DND-41 (cell line): ENCODE measurements at regions not wholly inside any gene's neighbourhood (a gene's known extent, or its start where the extent isn't known, plus 50 kb on each side); places are given as distances from the start of the nearest gene placed in this dataset.

Source experiments
- ATAC-seq: fragments of 200-7000 bp; cut with Tn5 transposase; 3 replicates; pipeline ENCODE4 v1.9.1; 2021; ENCODE audit warnings: low read depth; ENCODE audit not compliant: insufficient read depth
- DNase-seq: peaks from one replicate; pipeline ENCODE4 v3.0.0-alpha.2; 2020
- H2AFZ ChIP-seq: 2 replicates; pipeline ENCODE4 v1.6.0; 2012; ENCODE audit warnings: low read depth, low read length
- H3K27ac ChIP-seq: 2 replicates; pipeline ENCODE4 v1.5.1; 2012; ENCODE audit warnings: low read length, inconsistent platforms
- H3K27me3 ChIP-seq: fragments of 200-600 bp; sonication (generic); 2 replicates; pipeline ENCODE4 v1.6.0; 2012; ENCODE audit warnings: low read length, mild to moderate bottlenecking, inconsistent platforms; ENCODE audit not compliant: insufficient read depth, poor library complexity
- H3K36me3 ChIP-seq: 2 replicates; pipeline ENCODE4 v1.5.1; 2012; ENCODE audit warnings: low read length, inconsistent platforms; ENCODE audit not compliant: insufficient read depth
- H3K4me1 ChIP-seq: 2 replicates; pipeline ENCODE4 v1.5.1; 2012; ENCODE audit warnings: mild to moderate bottlenecking, low read length; ENCODE audit not compliant: insufficient read depth
- H3K4me2 ChIP-seq: 2 replicates; pipeline ENCODE4 v1.6.0; 2012; ENCODE audit warnings: mild to moderate bottlenecking, moderate library complexity, low read length, inconsistent platforms; ENCODE audit not compliant: insufficient read depth
- H3K4me3 ChIP-seq, 2 experiments: fragments of 200-600 bp in 1 of 2; shearing (Covaris generic) in 1 of 2; 2 replicates each; pipeline ENCODE4 v1.5.1; 2012 to 2016; ENCODE audit warnings: inconsistent platforms in 2 of 2, low read length in 2 of 2, mild to moderate bottlenecking in 2 of 2, low read depth in 1 of 2, moderate library complexity in 1 of 2
- H3K79me2 ChIP-seq: 2 replicates; pipeline ENCODE4 v1.6.0; 2012; ENCODE audit warnings: low read length, inconsistent platforms; ENCODE audit not compliant: insufficient read depth
- H3K9ac ChIP-seq: 2 replicates; pipeline ENCODE4 v1.6.0; 2012; ENCODE audit warnings: low read depth, mild to moderate bottlenecking, inconsistent platforms, low read length, moderate library complexity
- H3K9me3 ChIP-seq: 2 replicates; pipeline ENCODE4 v1.5.1; 2012; ENCODE audit warnings: low read length, moderate library complexity, mild to moderate bottlenecking, inconsistent platforms; ENCODE audit not compliant: insufficient read depth, severe bottlenecking
- H4K20me1 ChIP-seq: 2 replicates; pipeline ENCODE4 v1.6.0; 2012; ENCODE audit warnings: low read length; ENCODE audit not compliant: insufficient read depth
- EZH2 ChIP-seq: IDR thresholded peaks from 3 replicates; pipeline ENCODE4 v1.6.1; 2012; ENCODE audit warnings: borderline replicate concordance, low read depth, mild to moderate bottlenecking, moderate library complexity, low read length, inconsistent platforms; ENCODE audit not compliant: severe bottlenecking
- TF ChIP-seq, protein P1 (sequence below): IDR thresholded peaks from 2 replicates; pipeline ENCODE4 v1.5.1; 2012; ENCODE audit warnings: borderline replicate concordance, low read length, moderate library complexity, mild to moderate bottlenecking; ENCODE audit not compliant: poor library complexity, severe bottlenecking; ENCODE audit errors: extremely low read depth

DNA sequence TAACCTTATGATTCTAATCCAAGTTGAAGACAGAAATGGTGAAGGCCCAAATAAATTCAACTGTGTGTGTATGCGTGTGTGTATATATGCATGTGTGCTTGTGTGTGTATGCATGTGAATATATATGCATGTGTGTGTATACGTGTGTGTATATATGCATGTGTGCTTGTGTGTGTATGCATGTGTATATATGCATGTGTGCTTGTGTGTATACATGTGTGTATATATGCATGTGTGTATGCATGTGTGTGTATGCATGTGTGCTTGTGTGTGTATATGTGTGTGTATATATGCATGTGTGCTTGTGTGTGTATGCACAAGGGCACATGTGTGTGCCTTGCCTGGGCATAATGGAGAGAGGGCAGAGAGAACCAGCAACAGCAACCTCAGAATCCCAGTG lies 184.7 kb upstream of the PLPP4 start:
- H3K27ac ChIP-seq, result no peak overlapping the region
- no peaks in the 10 kb centered on the region for H3K79me2 ChIP-seq
- no peak overlapping the region for H3K4me2 ChIP-seq
- no peaks in the 10 kb centered on the region for H3K27me3 ChIP-seq
- H3K36me3 ChIP-seq, result no peaks in the 10 kb centered on the region
- H2AFZ ChIP-seq, result no peak overlapping the region
- H3K4me3 ChIP-seq, result no peak overlapping the region
- H3K4me1 ChIP-seq, result no peaks in the 10 kb centered on the region
- H3K9ac ChIP-seq, result no peak overlapping the region
- no peak for DNase-seq
- no peaks in the 10 kb centered on the region for H4K20me1 ChIP-seq
- H3K9me3 ChIP-seq, result no peaks in the 10 kb centered on the region
- no peak for ATAC-seq
- TF ChIP-seq, protein P1, sequence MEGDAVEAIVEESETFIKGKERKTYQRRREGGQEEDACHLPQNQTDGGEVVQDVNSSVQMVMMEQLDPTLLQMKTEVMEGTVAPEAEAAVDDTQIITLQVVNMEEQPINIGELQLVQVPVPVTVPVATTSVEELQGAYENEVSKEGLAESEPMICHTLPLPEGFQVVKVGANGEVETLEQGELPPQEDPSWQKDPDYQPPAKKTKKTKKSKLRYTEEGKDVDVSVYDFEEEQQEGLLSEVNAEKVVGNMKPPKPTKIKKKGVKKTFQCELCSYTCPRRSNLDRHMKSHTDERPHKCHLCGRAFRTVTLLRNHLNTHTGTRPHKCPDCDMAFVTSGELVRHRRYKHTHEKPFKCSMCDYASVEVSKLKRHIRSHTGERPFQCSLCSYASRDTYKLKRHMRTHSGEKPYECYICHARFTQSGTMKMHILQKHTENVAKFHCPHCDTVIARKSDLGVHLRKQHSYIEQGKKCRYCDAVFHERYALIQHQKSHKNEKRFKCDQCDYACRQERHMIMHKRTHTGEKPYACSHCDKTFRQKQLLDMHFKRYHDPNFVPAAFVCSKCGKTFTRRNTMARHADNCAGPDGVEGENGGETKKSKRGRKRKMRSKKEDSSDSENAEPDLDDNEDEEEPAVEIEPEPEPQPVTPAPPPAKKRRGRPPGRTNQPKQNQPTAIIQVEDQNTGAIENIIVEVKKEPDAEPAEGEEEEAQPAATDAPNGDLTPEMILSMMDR, result no peak
- no peak for TF ChIP-seq EZH2

DNA sequence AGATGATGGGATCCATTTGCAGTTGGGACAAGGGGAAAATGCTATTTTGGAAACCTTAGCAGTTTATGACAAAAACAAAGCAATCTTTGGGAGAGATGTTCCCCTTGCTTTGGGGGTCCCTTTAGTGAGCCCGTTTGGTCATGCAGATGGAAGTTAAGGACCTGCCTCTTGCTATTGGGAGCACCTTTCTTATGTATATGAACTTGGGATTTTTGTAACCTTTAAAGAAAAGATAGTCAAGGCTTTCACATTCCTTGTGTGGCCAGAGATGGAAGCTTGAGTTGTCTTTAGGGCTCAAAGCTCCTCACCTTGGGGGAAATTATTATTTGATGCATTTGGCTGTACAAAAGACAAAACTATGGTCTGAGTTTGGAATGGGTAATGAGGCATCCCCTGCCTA lies 179.0 kb upstream of the PLPP4 start:
- TF ChIP-seq, protein P1, result no peak
- no peak for TF ChIP-seq EZH2
- no peak overlapping the region for H3K27ac ChIP-seq
- no peaks in the 10 kb centered on the region for H4K20me1 ChIP-seq
- H3K9me3 ChIP-seq, result no peaks in the 10 kb centered on the region
- no peak overlapping the region for H3K4me3 ChIP-seq
- no peaks in the 10 kb centered on the region for H3K27me3 ChIP-seq
- H3K4me2 ChIP-seq, result no peak overlapping the region
- H3K9ac ChIP-seq, result no peak overlapping the region
- DNase-seq, result no peak
- H2AFZ ChIP-seq, result no peak overlapping the region
- H3K4me1 ChIP-seq, result no peaks in the 10 kb centered on the region
- no peaks in the 10 kb centered on the region for H3K79me2 ChIP-seq
- no peaks in the 10 kb centered on the region for H3K36me3 ChIP-seq
- no peak for ATAC-seq

GRCh38 chr10:120279196-120279595 lies 177.8 kb upstream of the PLPP4 start:
- H3K4me2 ChIP-seq, result no peak overlapping the region

More at GRCh38 chr10:120279196-120279595, 177.8 kb upstream of the PLPP4 start:
- Histone ChIP-seq H3K36me3 (no peaks in the 10 kb centered on the region), H4K20me1 (no peaks in the 10 kb centered on the region), H3K27ac (no peak overlapping the region), H3K9ac (no peak overlapping the region), H2AFZ (no peak overlapping the region), H3K4me3 (no peak overlapping the region), H3K79me2 (no peaks in the 10 kb centered on the region), H3K27me3 (no peaks in the 10 kb centered on the region), H3K4me1 (no peaks in the 10 kb centered on the region), H3K9me3 (no peaks in the 10 kb centered on the region)
- no peak for ATAC-seq
- DNase-seq, result no peak
- TF ChIP-seq, protein P1, result no peak
- no peak for TF ChIP-seq EZH2
